Thyroid gland (tissue), 4 donors: ENCODE measurements at regions not wholly inside any gene's neighbourhood (a gene's known extent, or its start where the extent isn't known, plus 50 kb on each side); places are given as distances from the start of the nearest gene placed in this dataset.

Experiments used
- DNase-seq, 2 donors: peaks; one replicate each; pipeline ENCODE4 v3.0.0-alpha.2; 2019
- H3K27ac ChIP-seq, 3 donors: fragments of 200-600 bp; sonication (generic); 1 replicate in 2 of 3; 2 replicates in 1 of 3; pipeline ENCODE4 v1.5.1; 2016 to 2019; ENCODE audit warnings: mild to moderate bottlenecking in 1 of 3, moderate library complexity in 1 of 3
- H3K27me3 ChIP-seq: fragments of 200-600 bp; sonication (generic); one replicate; pipeline ENCODE4 v1.5.1; 2019
- H3K36me3 ChIP-seq, 2 donors: fragments of 200-600 bp; sonication (generic); one replicate each; pipeline ENCODE4 v1.5.1; 2016 to 2019
- H3K4me1 ChIP-seq, 2 donors: fragments of 200-600 bp; sonication (generic); one replicate each; pipeline ENCODE4 v1.5.1; 2017 to 2019
- H3K4me3 ChIP-seq, 3 donors: fragments of 200-600 bp; sonication (generic); replicated peaks in 1 of 3; 1 replicate in 2 of 3; 2 replicates in 1 of 3; pipeline ENCODE4 v1.5.1; 2016; ENCODE audit warnings: mild to moderate bottlenecking in 1 of 3
- H3K9me3 ChIP-seq: fragments of 200-600 bp; sonication (generic); one replicate; pipeline ENCODE4 v1.5.1; 2017
- CTCF ChIP-seq, 6 experiments: fragments of 200-600 bp in 3 of 6; fragments of 450-650 bp in 3 of 6; sonication (generic) in 3 of 6; IDR thresholded peaks; one replicate each; pipeline ENCODE4 v1.5.1; 2016 to 2019; ENCODE audit warnings: antibody characterized with exemption in 6 of 6, mild to moderate bottlenecking in 2 of 6, inconsistent platforms in 1 of 6, moderate library complexity in 1 of 6
- POLR2A ChIP-seq, 2 donors: fragments of 450-650 bp; IDR thresholded peaks; one replicate each; pipeline ENCODE4 v1.6.1; 2017; ENCODE audit warnings: antibody characterized with exemption in 2 of 2, mild to moderate bottlenecking in 2 of 2, moderate library complexity in 1 of 2
- WGBS, 2 donors: methylation state at CpG; one replicate each; pipeline ENCODE4 v1.1.5; 2017; 5-methylcytosine and 5-hydroxymethylcytosine counted together
- intact Hi-C: fragments of 100-400 bp; cut with DNase I; formaldehyde crosslinking; loops from one replicate; pipeline ENCODE4 v1.15.1; 2023

- no peaks in the 10 kb centered on the region for H3K4me1 ChIP-seq
- no peak for DNase-seq
- no peak overlapping the region for H3K27ac ChIP-seq
- no peaks in the 10 kb centered on the region for H3K36me3 ChIP-seq
- 94 to 95% methylated on average over 1 of the region's 1 CpG for WGBS, 2 donors
- no peak overlapping the region for H3K4me3 ChIP-seq
- intact Hi-C loops, result no loop called here
- H3K27me3 ChIP-seq, result no peaks in the 10 kb centered on the region
- no peaks in the 10 kb centered on the region for H3K9me3 ChIP-seq
- TF ChIP-seq CTCF (IDR thresholded peaks at IDR 0.05) (no peak), POLR2A (IDR thresholded peaks at IDR 0.05) (no peak)
These were observed 64.5 kb upstream of the SLC30A5 start for GRCh38 chr5:69029292-69029691.

- TF ChIP-seq POLR2A (IDR thresholded peaks at IDR 0.05), result no peak
- no peak for TF ChIP-seq CTCF (IDR thresholded peaks at IDR 0.05)
- Histone ChIP-seq H3K27me3 (no peaks in the 10 kb centered on the region), H3K4me1 (no peaks in the 10 kb centered on the region), H3K27ac (no peak overlapping the region), H3K36me3 (no peaks in the 10 kb centered on the region), H3K9me3 (no peaks in the 10 kb centered on the region), H3K4me3 (no peak overlapping the region)
- no peak for DNase-seq
- 75 to 78% methylated on average over 5 of the region's 5 CpGs for WGBS, 2 donors
- intact Hi-C loops, result no loop called here
These were observed 63.3 kb upstream of the SLC30A5 start for GRCh38 chr5:69030358-69031062.

- Histone ChIP-seq H3K4me1 (no peaks in the 10 kb centered on the region), H3K27ac (no peak overlapping the region), H3K9me3 (no peaks in the 10 kb centered on the region), H3K27me3 (no peaks in the 10 kb centered on the region), H3K4me3 (no peak overlapping the region), H3K36me3 (no peaks in the 10 kb centered on the region)
- DNase-seq, result no peak
- TF ChIP-seq CTCF (IDR thresholded peaks at IDR 0.05), result no peak
- 92 to 100% methylated on average over 3 of the region's 3 CpGs for WGBS, 2 donors
- intact Hi-C loops, result no loop called here
These were observed 61.8 kb upstream of the SLC30A5 start for GRCh38 chr5:69032009-69032408.

GRCh38 chr5:69033690-69034089 is 60.1 kb upstream of the SLC30A5 start:
- intact Hi-C loops, result no loop called here
- 71 to 86% methylated on average over 2 of the region's 2 CpGs for WGBS, 2 donors
- no peak for DNase-seq

More at GRCh38 chr5:69033690-69034089, 60.1 kb upstream of the SLC30A5 start:
- TF ChIP-seq CTCF (IDR thresholded peaks at IDR 0.05) (no peak), POLR2A (IDR thresholded peaks at IDR 0.05) (no peak)
- Histone ChIP-seq H3K36me3 (no peaks in the 10 kb centered on the region), H3K4me1 (no peaks in the 10 kb centered on the region), H3K9me3 (no peaks in the 10 kb centered on the region), H3K27me3 (no peaks in the 10 kb centered on the region), H3K4me3 (no peak overlapping the region), H3K27ac (no peak overlapping the region)
